Caco-2 (cell line): ENCODE measurements at regions not wholly inside any gene's neighbourhood (a gene's known extent, or its start where the extent isn't known, plus 50 kb on each side); places are given as distances from the start of the nearest gene placed in this dataset.
A peak's percentile ranks its signal among the peaks of the same experiment; 100 is the strongest.

Experiments
- BruUV-seq: library from RNA; stranded (reverse); fragments of 400-500 nt; replicated peaks from 2 replicates; lab custom pipeline; 2021; lab: Mats Ljungman, UMichigan
- CTCF ChIA-PET: fragments of 300-600 bp; sonication (Branson Sonifier 250); formaldehyde crosslinking; loops from one replicate; lab custom pipeline; 2022; ENCODE audit warnings: antibody characterized with exemption; lab: Charles Lee
- POLR2A ChIA-PET: fragments of 300-600 bp; sonication (Branson Sonifier 250); formaldehyde crosslinking; loops from one replicate; lab custom pipeline; 2022; ENCODE audit warnings: antibody characterized with exemption; lab: Charles Lee
- DNase-seq, 2 experiments: peaks; one replicate each; pipeline versions ENCODE4 v3.0.0 to v3.0.0-alpha.2; 2020 to 2022
- H3K27me3 ChIP-seq: replicated peaks from 2 replicates; pipeline ENCODE4 v1.6.0; 2011; ENCODE audit warnings: low read length; ENCODE audit not compliant: control insufficient read depth, insufficient read depth
- H3K36me3 ChIP-seq: 2 replicates; pipeline ENCODE4 v1.5.1; 2011; ENCODE audit warnings: low read length; ENCODE audit not compliant: control insufficient read depth, insufficient read depth
- H3K4me1 ChIP-seq: fragments of 250-450 bp; sonication (Bioruptor Pico); 2 replicates; pipeline ENCODE4 v1.5.1; 2020; ENCODE audit warnings: mild to moderate bottlenecking
- H3K4me3 ChIP-seq: 2 replicates; pipeline ENCODE4 v1.5.1; 2011; ENCODE audit warnings: low read depth, mild to moderate bottlenecking, control low read depth, low read length
- H3K9me3 ChIP-seq: fragments of 250-450 bp; sonication (Bioruptor Pico); 2 replicates; pipeline ENCODE4 v1.5.1; 2020; ENCODE audit warnings: mild to moderate bottlenecking, moderate library complexity
- H3K27ac Mint-ChIP-seq: one replicate; pipeline ENCODE4 v1.8.0; 2022; ENCODE audit warnings: mixed read lengths; ENCODE audit not compliant: unreplicated experiment
- H3K27me3 Mint-ChIP-seq: one replicate; pipeline ENCODE4 v1.8.0; 2022; ENCODE audit warnings: mixed read lengths; ENCODE audit not compliant: insufficient read depth, unreplicated experiment
- H3K36me3 Mint-ChIP-seq: one replicate; pipeline ENCODE4 v1.8.0; 2022; ENCODE audit warnings: mild to moderate bottlenecking, mixed read lengths; ENCODE audit not compliant: insufficient read depth, unreplicated experiment
- H3K4me1 Mint-ChIP-seq: one replicate; pipeline ENCODE4 v1.8.0; 2022; ENCODE audit warnings: low read depth, mixed read lengths; ENCODE audit not compliant: unreplicated experiment
- H3K4me3 Mint-ChIP-seq: one replicate; pipeline ENCODE4 v1.8.0; 2022; ENCODE audit warnings: mild to moderate bottlenecking, moderate library complexity, mixed read lengths; ENCODE audit not compliant: unreplicated experiment
- H3K9me3 Mint-ChIP-seq: one replicate; pipeline ENCODE4 v1.8.0; 2022; ENCODE audit warnings: mixed read lengths; ENCODE audit not compliant: unreplicated experiment
- intact Hi-C: fragments of 100-400 bp; cut with micrococcal nuclease; formaldehyde crosslinking; loops from one replicate; pipeline ENCODE4 v1.10.0; 2022; ENCODE audit not compliant: unreplicated experiment
- TF ChIP-seq, protein P1 (sequence below), 2 experiments: fragments of 200-600 bp in 1 of 2; IDR thresholded peaks; 1 replicate in 1 of 2; 2 replicates in 1 of 2; pipeline versions ENCODE4 v1.5.1 to v1.8.0; 2011 to 2022; ENCODE audit warnings: antibody characterized with exemption in 1 of 2, control low read depth in 1 of 2, inconsistent platforms in 1 of 2, low read depth in 1 of 2, low read length in 1 of 2, mild to moderate bottlenecking in 1 of 2, moderate library complexity in 1 of 2; ENCODE audit not compliant: insufficient read depth in 1 of 2, severe bottlenecking in 1 of 2, unreplicated experiment in 1 of 2

DNA sequence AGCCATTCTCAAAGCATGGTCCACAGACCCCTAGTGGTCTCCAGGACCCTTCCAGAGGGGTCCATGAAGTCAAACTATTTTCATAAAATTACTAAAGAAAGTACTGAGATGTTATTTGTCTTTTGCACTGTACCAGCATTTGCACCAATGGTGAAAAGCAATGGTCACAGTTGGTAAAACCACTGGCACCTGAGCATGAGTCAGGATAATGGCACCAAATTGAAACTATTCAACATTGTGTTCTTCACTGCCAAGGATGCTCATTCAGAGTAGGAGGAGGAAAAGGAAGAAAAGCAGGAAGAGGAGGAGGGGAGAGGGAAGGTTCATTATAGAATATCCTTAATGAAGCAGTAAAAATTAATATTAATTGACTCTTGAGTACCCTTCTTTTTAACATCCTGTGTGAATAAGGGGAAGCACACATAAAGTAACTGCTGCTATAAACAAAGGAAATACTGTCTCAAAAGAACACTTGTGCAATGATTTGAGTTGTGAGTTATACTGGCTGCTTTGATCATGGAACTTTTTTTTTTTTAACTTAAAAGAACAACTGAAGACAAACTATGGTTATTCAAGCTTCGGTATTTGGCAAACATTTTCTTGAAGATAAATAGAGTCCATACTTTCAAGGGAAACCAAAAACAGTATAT is 60.2 kb downstream of the MPP7 start:
- H3K9me3 ChIP-seq: no peaks in the 10 kb centered on the region
- Mint-ChIP-seq H3K9me3 (no peaks in the 10 kb centered on the region), H3K27ac (no peak overlapping the region), H3K36me3 (peaks cover 2% of the 10 kb centered on the region), H3K4me3 (no peak overlapping the region), H3K27me3 (no peaks in the 10 kb centered on the region), H3K4me1 (no peaks in the 10 kb centered on the region)
- DNase-seq: no peak
- peaks cover 13% of the 10 kb centered on the region for H3K4me1 ChIP-seq
- TF ChIP-seq, protein P1, sequence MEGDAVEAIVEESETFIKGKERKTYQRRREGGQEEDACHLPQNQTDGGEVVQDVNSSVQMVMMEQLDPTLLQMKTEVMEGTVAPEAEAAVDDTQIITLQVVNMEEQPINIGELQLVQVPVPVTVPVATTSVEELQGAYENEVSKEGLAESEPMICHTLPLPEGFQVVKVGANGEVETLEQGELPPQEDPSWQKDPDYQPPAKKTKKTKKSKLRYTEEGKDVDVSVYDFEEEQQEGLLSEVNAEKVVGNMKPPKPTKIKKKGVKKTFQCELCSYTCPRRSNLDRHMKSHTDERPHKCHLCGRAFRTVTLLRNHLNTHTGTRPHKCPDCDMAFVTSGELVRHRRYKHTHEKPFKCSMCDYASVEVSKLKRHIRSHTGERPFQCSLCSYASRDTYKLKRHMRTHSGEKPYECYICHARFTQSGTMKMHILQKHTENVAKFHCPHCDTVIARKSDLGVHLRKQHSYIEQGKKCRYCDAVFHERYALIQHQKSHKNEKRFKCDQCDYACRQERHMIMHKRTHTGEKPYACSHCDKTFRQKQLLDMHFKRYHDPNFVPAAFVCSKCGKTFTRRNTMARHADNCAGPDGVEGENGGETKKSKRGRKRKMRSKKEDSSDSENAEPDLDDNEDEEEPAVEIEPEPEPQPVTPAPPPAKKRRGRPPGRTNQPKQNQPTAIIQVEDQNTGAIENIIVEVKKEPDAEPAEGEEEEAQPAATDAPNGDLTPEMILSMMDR (IDR thresholded peaks at IDR 0.05; ENCODE audit: insufficient read depth in 1 of 2, low read depth in 1 of 2, low read length in 1 of 2, severe bottlenecking in 1 of 2, unreplicated experiment in 1 of 2): peak in 1 of 2 experiments; percentile 25
- H3K4me3 ChIP-seq: no peak overlapping the region
- ChIA-PET CTCF (interaction anchor here (0.6 to 1.8 kb wide), 6 partner anchors 21 to 151 kb away, joined by 3 to 21 read pairs (median 8); partner anchors contain the start of gene MPP7), POLR2A (no interaction called here)
- intact Hi-C loops: loop anchor here (1.0 to 10.0 kb wide), 4 partner anchors 63 to 795 kb away; no protein-coding TSS in a partner anchor
- no peaks in the 10 kb centered on the region for H3K36me3 ChIP-seq
- BruUV-seq: no TSS peak
- H3K27me3 ChIP-seq: no peaks in the 10 kb centered on the region

DNA sequence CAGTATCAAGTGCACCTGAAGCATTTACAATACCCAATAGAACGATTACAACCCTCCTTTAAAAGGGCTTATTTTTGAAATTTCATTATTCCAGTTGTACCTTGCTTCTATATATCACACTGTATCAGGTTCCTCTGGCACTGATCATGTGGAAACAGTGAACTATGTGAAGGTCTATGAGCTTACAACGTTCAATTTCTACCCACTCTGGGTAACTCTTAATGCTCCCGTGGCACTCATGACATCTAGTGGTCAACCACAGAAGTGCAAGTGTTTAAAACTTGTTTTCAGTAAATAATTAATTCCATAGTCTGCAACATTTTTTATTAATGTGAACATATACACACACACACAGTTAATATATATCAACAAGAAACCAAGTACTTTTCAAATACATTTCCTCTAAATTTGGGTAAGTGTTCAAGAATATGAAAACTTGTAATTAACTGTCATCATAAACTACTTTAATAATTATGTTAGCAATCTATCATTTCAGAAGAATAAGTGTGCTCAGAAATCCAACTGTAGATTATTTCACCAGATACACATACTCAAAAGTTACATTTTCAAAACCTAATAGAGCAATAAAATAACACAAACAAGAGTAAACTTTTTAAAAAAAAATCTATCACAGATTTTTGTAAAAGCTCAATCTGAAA is 61.0 kb downstream of the MPP7 start:
- Mint-ChIP-seq H3K4me1 (no peaks in the 10 kb centered on the region), H3K27me3 (no peaks in the 10 kb centered on the region), H3K27ac (no peak overlapping the region), H3K4me3 (no peak overlapping the region), H3K36me3 (peaks cover 9% of the 10 kb centered on the region), H3K9me3 (no peaks in the 10 kb centered on the region)
- Histone ChIP-seq H3K36me3 (no peaks in the 10 kb centered on the region), H3K9me3 (no peaks in the 10 kb centered on the region), H3K27me3 (no peaks in the 10 kb centered on the region), H3K4me3 (no peak overlapping the region), H3K4me1 (peaks cover 13% of the 10 kb centered on the region)
- DNase-seq: peak in 1 of 2 experiments; percentile 67
- intact Hi-C loops: loop anchor here (1.0 to 10.0 kb wide), 6 partner anchors 63 to 795 kb away; no protein-coding TSS in a partner anchor
- TF ChIP-seq, protein P1 (IDR thresholded peaks at IDR 0.05; ENCODE audit: insufficient read depth in 1 of 2, low read depth in 1 of 2, low read length in 1 of 2, severe bottlenecking in 1 of 2, unreplicated experiment in 1 of 2): peak; percentile 91 to 92
- BruUV-seq: no TSS peak
- ChIA-PET POLR2A (interaction anchor here (0.6 to 1.0 kb wide), 2 partner anchors 61 to 98 kb away, joined by 3 to 5 read pairs; partner anchors contain the start of gene MPP7), CTCF (interaction anchor here (0.5 to 1.8 kb wide), 26 partner anchors 9 to 684 kb away, joined by 3 to 21 read pairs (median 4); partner anchors contain the start of gene MPP7)

DNA sequence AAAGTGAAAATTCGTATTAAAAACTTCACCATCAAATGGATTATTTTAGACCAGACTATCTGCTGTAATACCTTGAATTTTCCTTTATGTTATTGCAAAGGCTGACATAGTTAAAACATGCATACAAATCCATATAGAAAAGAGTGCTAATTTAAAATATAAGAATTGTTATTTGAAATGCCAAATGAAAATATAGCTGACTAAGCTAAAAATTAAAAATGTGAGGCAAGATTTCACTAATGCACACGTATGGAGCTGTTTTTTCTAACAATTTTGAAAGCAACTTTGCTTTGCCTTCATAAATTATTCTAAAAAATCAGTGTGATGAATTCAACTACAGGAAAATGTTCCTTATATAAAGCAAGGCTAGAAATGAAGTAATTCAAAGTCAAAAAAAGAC is 62.5 kb downstream of the MPP7 start:
- Mint-ChIP-seq H3K27ac (no peak overlapping the region), H3K4me3 (no peak overlapping the region), H3K36me3 (peaks cover 18% of the 10 kb centered on the region), H3K9me3 (no peaks in the 10 kb centered on the region), H3K4me1 (no peaks in the 10 kb centered on the region), H3K27me3 (no peaks in the 10 kb centered on the region)
- intact Hi-C loops: loop anchor here (5.0 to 10.0 kb wide), 3 partner anchors 136 to 793 kb away; no protein-coding TSS in a partner anchor
- no peaks in the 10 kb centered on the region for H3K9me3 ChIP-seq
- no peaks in the 10 kb centered on the region for H3K27me3 ChIP-seq
- BruUV-seq: no TSS peak
- CTCF ChIA-PET: no interaction called here
- TF ChIP-seq, protein P1 (IDR thresholded peaks at IDR 0.05; ENCODE audit: insufficient read depth in 1 of 2, low read depth in 1 of 2, low read length in 1 of 2, severe bottlenecking in 1 of 2, unreplicated experiment in 1 of 2): no peak
- no peaks in the 10 kb centered on the region for H3K36me3 ChIP-seq
- DNase-seq: no peak
- no peak overlapping the region for H3K4me3 ChIP-seq
- peaks cover 13% of the 10 kb centered on the region for H3K4me1 ChIP-seq
- POLR2A ChIA-PET: no interaction called here
